AG09319 (cell line): ENCODE measurements at regions not wholly inside any gene's neighbourhood (a gene's known extent, or its start where the extent isn't known, plus 50 kb on each side); places are given as distances from the start of the nearest gene placed in this dataset.

Experiments
- DNase-seq: peaks from one replicate; pipeline ENCODE4 v3.0.0-alpha.2; 2010; ENCODE audit warnings: low read depth; ENCODE audit errors: extremely low read depth
- CTCF ChIP-seq: IDR thresholded peaks from 2 replicates; pipeline ENCODE4 v1.5.1; 2011; ENCODE audit warnings: low read depth, mild to moderate bottlenecking, inconsistent platforms, low read length, moderate library complexity

GRCh38 chr10:29028486-29028885 is 260.4 kb upstream of the LYZL1 start:
- no peak for DNase-seq
- no peak for TF ChIP-seq CTCF

- no peak for DNase-seq
- no peak for TF ChIP-seq CTCF
These were observed 258.0 kb upstream of the LYZL1 start for GRCh38 chr10:29030900-29031299.

- no peak for TF ChIP-seq CTCF
These were observed 256.7 kb upstream of the LYZL1 start for GRCh38 chr10:29032169-29032568.

GRCh38 chr10:29033311-29033940 is 255.4 kb upstream of the LYZL1 start:
- TF ChIP-seq CTCF, result no peak
- DNase-seq, result no peak

More at GRCh38 chr10:29032169-29032568, 256.7 kb upstream of the LYZL1 start:
- DNase-seq, result no peak

GRCh38 chr10:29034592-29034991 is 254.3 kb upstream of the LYZL1 start:
- no peak for DNase-seq
- no peak for TF ChIP-seq CTCF

GRCh38 chr10:29035721-29036120 is 253.1 kb upstream of the LYZL1 start:
- no peak for TF ChIP-seq CTCF

GRCh38 chr10:29037348-29038113 is 251.3 kb upstream of the LYZL1 start:
- DNase-seq, result no peak
- TF ChIP-seq CTCF, result no peak

More at GRCh38 chr10:29035721-29036120, 253.1 kb upstream of the LYZL1 start:
- no peak for DNase-seq
